ENCODE measurements at regions not wholly inside any gene's neighbourhood (a gene's known extent, or its start where the extent isn't known, plus 50 kb on each side); places are given as distances from the start of the nearest gene placed in this dataset.

DNA sequence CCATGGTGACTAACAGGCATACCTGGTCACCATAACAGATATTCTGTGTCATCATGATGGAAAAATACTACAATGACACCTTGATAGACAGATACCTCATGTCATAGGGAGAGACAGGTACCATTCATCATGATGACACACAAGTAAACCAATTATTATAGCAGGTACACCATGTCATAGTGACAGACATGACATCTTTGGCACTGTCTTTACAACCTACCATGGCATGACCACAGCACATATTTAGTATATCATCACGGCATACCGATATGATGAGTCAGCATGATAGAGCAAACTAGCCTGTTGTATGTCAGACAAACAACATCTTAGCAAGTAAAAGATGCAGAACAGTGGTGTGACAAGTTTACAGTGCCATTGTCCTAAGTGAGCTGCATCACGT is 101.3 kb upstream of the KLHL29 start:
- TF ChIP-seq, protein P1, sequence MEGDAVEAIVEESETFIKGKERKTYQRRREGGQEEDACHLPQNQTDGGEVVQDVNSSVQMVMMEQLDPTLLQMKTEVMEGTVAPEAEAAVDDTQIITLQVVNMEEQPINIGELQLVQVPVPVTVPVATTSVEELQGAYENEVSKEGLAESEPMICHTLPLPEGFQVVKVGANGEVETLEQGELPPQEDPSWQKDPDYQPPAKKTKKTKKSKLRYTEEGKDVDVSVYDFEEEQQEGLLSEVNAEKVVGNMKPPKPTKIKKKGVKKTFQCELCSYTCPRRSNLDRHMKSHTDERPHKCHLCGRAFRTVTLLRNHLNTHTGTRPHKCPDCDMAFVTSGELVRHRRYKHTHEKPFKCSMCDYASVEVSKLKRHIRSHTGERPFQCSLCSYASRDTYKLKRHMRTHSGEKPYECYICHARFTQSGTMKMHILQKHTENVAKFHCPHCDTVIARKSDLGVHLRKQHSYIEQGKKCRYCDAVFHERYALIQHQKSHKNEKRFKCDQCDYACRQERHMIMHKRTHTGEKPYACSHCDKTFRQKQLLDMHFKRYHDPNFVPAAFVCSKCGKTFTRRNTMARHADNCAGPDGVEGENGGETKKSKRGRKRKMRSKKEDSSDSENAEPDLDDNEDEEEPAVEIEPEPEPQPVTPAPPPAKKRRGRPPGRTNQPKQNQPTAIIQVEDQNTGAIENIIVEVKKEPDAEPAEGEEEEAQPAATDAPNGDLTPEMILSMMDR (conservative IDR thresholded peaks at IDR 0.05; ENCODE audit: low read depth, low read length) = no peak
- no peak for TF ChIP-seq POLR2A (IDR thresholded peaks at IDR 0.05; ENCODE audit: low read depth, low read length)
- TF ChIP-seq CHD1 (IDR thresholded peaks at IDR 0.05; ENCODE audit: low read depth, low read length) = no peak

All from IMR-90 (cell line).